ENCODE measurements at regions not wholly inside any gene's neighbourhood (a gene's known extent, or its start where the extent isn't known, plus 50 kb on each side); places are given as distances from the start of the nearest gene placed in this dataset.

DNA sequence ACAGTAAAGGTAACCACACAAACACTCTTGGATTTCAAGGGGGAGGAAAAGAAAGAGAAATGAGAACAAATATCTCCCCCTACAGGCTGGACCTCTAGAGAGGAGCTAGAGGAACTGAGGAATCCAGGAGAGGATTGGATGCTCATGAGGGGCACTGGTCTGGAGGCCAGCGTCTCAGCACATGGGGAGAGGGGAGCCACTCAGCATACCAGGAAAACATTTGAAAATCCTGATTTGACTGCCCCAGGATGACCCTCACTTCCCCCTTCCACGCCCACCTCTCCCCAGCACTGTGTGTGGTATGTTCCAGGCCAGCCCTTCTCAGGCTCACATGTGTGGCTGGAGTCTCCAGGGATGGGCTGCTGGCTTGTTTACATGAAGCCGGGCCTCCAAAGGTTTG is 396.8 kb upstream of the ID2 start:
- ATAC-seq (peak; percentile 4), DNase-seq (no peak)
- peaks cover 10% of the 10 kb centered on the region for H3K4me1 ChIP-seq (ENCODE audit: low read depth)
- H3K36me3 ChIP-seq (ENCODE audit: low read depth) = no peaks in the 10 kb centered on the region
- TF ChIP-seq, protein P1, sequence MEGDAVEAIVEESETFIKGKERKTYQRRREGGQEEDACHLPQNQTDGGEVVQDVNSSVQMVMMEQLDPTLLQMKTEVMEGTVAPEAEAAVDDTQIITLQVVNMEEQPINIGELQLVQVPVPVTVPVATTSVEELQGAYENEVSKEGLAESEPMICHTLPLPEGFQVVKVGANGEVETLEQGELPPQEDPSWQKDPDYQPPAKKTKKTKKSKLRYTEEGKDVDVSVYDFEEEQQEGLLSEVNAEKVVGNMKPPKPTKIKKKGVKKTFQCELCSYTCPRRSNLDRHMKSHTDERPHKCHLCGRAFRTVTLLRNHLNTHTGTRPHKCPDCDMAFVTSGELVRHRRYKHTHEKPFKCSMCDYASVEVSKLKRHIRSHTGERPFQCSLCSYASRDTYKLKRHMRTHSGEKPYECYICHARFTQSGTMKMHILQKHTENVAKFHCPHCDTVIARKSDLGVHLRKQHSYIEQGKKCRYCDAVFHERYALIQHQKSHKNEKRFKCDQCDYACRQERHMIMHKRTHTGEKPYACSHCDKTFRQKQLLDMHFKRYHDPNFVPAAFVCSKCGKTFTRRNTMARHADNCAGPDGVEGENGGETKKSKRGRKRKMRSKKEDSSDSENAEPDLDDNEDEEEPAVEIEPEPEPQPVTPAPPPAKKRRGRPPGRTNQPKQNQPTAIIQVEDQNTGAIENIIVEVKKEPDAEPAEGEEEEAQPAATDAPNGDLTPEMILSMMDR (IDR thresholded peaks at IDR 0.05) = no peak
- no peaks in the 10 kb centered on the region for H3K9me3 ChIP-seq
- no peak overlapping the region for H3K4me3 ChIP-seq
- intact Hi-C loops (cut with DNase I, micrococcal nuclease) = no loop called here

DNA sequence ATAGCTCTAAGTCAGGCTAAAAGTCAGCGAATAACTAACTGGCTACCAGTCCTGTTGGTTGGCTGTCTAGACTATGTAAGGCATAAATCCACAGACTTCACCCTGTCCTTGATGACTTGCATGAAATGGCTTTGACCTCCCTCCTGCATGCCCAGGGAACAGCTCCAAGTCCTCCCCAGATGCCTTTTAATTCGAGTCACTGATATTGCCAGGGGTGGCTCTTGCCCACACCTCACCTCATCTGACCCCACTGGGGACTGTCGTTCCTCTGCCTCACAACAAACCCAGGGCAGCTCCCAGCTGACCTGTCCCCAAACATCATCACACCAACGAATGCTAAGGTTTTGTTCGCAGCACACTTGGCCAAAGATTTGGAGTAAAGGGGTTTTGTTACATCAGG is 396.0 kb upstream of the ID2 start:
- TF ChIP-seq, protein P1 (IDR thresholded peaks at IDR 0.05) = no peak
- peaks cover 9% of the 10 kb centered on the region for H3K4me1 ChIP-seq (ENCODE audit: low read depth)
- H3K4me3 ChIP-seq = no peak overlapping the region
- ATAC-seq = no peak
- DNase-seq = no peak
- no peaks in the 10 kb centered on the region for H3K36me3 ChIP-seq (ENCODE audit: low read depth)
- intact Hi-C loops (cut with DNase I, micrococcal nuclease) = no loop called here
- no peaks in the 10 kb centered on the region for H3K9me3 ChIP-seq

GRCh38 chr2:8288206-8288605 is 393.6 kb upstream of the ID2 start:
- Histone ChIP-seq H3K4me3 (no peak overlapping the region), H3K9me3 (no peaks in the 10 kb centered on the region), H3K4me1 (ENCODE audit: low read depth) (no peaks in the 10 kb centered on the region), H3K36me3 (ENCODE audit: low read depth) (no peaks in the 10 kb centered on the region)
- intact Hi-C loops (cut with DNase I, micrococcal nuclease) = no loop called here
- ATAC-seq (no peak), DNase-seq (no peak)
- TF ChIP-seq, protein P1 (IDR thresholded peaks at IDR 0.05) = no peak

- Histone ChIP-seq H3K4me1 (ENCODE audit: low read depth) (no peaks in the 10 kb centered on the region), H3K9me3 (no peaks in the 10 kb centered on the region), H3K4me3 (no peak overlapping the region), H3K36me3 (ENCODE audit: low read depth) (no peaks in the 10 kb centered on the region)
- TF ChIP-seq, protein P1 (IDR thresholded peaks at IDR 0.05) = no peak
- intact Hi-C loops (cut with DNase I, micrococcal nuclease) = no loop called here
- no peak for ATAC-seq
- DNase-seq = no peak
Measured at GRCh38 chr2:8289111-8289510, 392.7 kb upstream of the ID2 start.

GRCh38 chr2:8290771-8291352 is 391.0 kb upstream of the ID2 start:
- H3K4me1 ChIP-seq (ENCODE audit: low read depth) = no peaks in the 10 kb centered on the region
- ATAC-seq (no peak), DNase-seq (no peak)
- no peaks in the 10 kb centered on the region for H3K36me3 ChIP-seq (ENCODE audit: low read depth)
- TF ChIP-seq, protein P1 (IDR thresholded peaks at IDR 0.05) = no peak
- no peak overlapping the region for H3K4me3 ChIP-seq
- H3K9me3 ChIP-seq = no peaks in the 10 kb centered on the region
- intact Hi-C loops (cut with DNase I, micrococcal nuclease) = no loop called here

DNA sequence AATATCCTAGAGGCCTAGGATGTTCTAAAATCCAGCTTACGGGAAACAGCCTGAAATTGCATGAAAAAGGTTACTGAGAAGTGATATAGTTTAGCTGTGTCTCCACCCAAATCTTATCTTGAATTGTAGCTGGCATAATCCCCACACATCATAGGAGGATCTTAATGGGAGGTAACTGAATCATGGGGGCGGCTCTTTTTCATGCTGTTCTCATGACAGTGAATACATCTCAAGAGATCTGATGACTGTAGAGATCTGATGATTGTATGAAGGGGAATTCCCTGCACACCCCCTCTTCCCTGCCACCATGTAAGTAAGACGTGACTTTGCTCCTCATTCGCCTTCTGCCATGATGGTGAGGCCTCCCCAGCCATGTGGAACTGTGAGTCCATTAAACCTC is 385.6 kb upstream of the ID2 start:
- Histone ChIP-seq H3K9me3 (no peaks in the 10 kb centered on the region), H3K4me3 (no peak overlapping the region), H3K36me3 (ENCODE audit: low read depth) (no peaks in the 10 kb centered on the region), H3K4me1 (ENCODE audit: low read depth) (no peaks in the 10 kb centered on the region)
- DNase-seq = no peak
- ATAC-seq = no peak
- intact Hi-C loops (cut with DNase I, micrococcal nuclease) = no loop called here
- TF ChIP-seq, protein P1 (IDR thresholded peaks at IDR 0.05) = no peak

Data from mucosa of descending colon (tissue), 3 donors.